HG03432 (cell line): ENCODE measurements at regions not wholly inside any gene's neighbourhood (a gene's known extent, or its start where the extent isn't known, plus 50 kb on each side); places are given as distances from the start of the nearest gene placed in this dataset.

ENCODE experiments used
- ATAC-seq: cut with Tn5 transposase; IDR thresholded peaks from one replicate; pipeline ENCODE4 v1.9.1; 2021; ENCODE audit warnings: mild to moderate bottlenecking, moderate library complexity; ENCODE audit not compliant: unreplicated experiment

DNA sequence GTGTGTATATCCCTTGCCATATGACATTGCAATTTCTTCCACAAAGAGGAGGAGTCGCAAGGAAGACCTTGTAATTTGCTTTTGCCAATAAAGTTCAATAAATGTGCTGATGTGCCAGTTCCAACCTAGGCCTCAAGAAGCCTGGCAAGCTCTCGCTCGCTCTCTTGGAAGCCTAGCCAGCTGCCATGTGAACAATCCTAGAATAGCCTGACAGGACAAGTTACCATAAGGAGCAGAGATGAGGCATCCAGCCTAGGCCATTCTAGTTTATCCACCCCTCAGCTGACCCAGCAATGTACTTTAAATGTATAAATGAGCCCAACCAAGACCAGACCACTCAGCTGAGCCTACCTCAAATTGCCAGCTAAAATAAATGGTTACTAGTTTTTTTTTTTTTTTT lies 145.7 kb upstream of the QRFPR start:
- no peak for ATAC-seq

- no peak for ATAC-seq
Measured at GRCh38 chr4:121519236-121519838, 138.5 kb upstream of the QRFPR start.

GRCh38 chr4:121517241-121517640 lies 136.4 kb upstream of the QRFPR start:
- no peak for ATAC-seq

DNA sequence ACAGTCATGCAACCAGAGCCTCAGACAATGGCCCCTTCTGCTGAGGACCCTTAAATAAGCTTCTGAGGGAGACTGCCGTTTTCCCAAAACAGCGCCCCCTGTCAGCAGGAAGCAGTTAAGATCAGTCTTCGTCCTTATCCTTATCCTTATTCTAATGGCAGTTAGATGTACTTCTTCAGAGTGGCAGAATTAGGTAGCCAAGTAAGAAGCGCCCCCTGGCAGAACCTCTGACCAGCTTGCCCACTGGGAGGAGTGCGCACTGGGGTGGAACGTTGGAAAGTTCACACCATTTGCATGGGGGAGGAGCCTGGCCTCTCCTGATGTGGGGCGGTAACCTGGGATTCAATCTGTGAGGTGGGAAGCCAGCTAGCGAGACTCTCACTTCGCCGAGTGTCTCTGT lies 133.6 kb upstream of the QRFPR start:
- ATAC-seq: no peak

DNA sequence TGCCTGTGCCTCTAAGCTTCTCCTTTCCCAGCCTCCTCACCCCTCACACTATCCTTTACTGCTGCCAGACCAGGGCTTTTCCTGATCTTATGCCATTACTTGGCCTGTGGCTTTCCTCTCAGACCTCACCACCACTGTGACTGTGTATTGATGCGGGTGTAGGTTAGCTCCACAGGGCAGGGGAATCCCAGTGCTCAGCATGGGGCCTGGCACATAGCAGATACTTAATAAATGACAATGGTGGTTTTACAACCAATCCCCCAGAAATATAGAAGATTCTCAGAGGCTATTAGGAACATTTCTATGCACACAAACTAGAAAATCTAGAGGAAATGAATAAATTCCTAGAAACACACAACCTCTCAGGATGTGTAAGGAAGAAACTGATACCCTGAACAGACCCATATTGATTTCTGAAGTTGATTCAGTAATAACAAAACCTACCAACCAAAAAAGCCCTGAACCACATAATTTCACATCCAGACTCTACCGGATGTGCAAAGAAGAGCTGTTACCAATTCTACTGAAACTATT lies 129.6 kb upstream of the QRFPR start:
- ATAC-seq: peak; percentile 89

DNA sequence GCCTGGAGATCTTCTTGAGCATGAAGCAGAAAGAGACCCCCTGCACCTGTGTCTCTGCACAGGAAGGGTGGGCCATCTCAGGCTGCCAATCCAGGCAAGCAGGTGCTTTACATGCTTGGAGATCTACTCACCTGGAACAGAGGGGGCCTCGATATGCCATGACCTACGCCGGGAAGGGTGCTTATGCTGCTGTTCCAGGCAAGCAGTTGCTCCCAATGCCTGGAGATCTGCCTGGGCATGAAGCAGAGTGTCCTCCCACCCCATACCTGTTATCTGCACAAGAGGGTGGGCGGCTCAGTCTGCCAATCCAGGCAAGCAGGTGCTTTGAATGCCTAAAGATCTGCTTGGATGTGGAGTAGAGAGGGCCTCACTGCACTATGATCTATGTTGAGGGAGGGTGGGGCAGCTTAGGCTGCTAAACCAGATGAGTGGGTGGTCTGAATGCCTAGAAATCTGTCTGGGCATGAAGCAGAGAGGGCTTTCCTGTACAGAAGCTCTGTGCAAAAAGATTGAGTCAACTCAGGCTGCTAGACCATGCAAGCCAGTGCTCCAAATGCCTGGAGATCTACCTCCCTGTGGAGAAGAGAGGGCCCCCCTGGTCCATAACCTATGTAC lies 104.5 kb upstream of the QRFPR start:
- ATAC-seq: no peak

GRCh38 chr4:121484633-121485032 lies 103.8 kb upstream of the QRFPR start:
- peak; percentile 95 for ATAC-seq

DNA sequence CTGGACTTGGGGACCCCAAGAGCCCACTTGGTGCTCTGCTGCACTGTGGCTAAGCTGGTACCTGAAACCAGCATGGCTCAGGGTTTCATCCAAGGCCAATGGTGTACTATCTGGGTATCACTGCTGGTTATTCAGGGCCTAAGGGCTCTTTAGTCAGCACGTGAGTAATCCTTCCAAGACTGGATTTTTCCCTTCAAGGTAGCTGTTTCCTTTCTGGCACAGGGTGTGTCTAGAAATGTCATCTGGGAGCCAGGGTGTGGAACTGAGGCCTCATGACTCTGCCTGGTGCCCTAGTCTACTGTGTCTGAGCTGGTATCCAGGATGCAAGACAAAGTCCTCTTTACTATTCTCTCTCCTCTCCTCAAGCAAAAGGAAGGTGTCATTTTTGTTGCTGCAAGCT lies 99.0 kb upstream of the QRFPR start:
- ATAC-seq: no peak

DNA sequence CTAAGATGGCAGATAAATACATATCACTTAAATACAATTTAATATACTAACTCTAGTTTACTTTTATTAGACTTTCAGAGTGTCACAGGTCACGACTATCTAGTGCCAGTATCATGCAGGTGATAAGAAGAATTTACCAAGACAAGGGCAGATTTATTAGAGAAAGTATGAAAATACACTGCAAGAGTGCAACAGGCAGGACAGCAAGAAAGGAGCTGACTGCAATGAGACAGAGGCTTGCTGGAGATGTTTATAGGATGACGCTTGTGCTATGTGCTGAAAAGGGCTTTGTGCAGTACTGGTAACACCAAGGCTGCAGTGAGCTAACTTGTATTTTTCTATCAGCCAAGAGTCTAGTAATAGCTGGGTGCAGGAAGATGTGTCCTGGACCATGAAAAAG lies 96.7 kb upstream of the QRFPR start:
- no peak for ATAC-seq

- ATAC-seq: no peak
Measured at GRCh38 chr4:121477079-121477478, 96.3 kb upstream of the QRFPR start.

- ATAC-seq: peak; percentile 73
Measured at GRCh38 chr4:121472937-121473721, 92.3 kb upstream of the QRFPR start.

- no peak for ATAC-seq
Measured at GRCh38 chr4:121464854-121465253, 84.0 kb upstream of the QRFPR start.

- peak; percentile 92 for ATAC-seq
Measured at GRCh38 chr4:121462660-121463261, 81.9 kb upstream of the QRFPR start.

GRCh38 chr4:121459026-121459425 lies 78.2 kb upstream of the QRFPR start:
- ATAC-seq: no peak

- no peak for ATAC-seq
Measured at GRCh38 chr4:121457278-121457875, 76.6 kb upstream of the QRFPR start.

DNA sequence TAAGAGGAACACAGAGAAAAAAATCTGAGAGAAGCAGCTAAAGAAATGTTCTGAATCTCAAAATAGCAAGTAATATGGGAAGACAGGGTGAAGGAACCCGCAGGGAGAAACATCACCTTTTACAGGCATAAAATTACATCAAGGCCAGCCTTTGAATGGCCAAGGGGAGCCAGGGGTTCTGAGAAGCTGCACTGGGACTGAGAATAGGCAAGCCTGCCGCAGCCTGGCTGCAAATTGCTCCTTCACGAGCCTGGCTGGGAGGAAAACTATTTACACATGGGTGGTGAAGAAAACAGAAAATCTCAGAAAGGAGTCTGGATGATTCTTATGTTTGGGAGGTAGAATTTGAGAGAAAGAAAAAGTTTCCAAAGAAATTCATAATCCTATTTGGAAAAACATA lies 74.5 kb upstream of the QRFPR start:
- no peak for ATAC-seq

GRCh38 chr4:121454251-121454979 lies 73.6 kb upstream of the QRFPR start:
- no peak for ATAC-seq

- ATAC-seq: no peak
Measured at GRCh38 chr4:121451310-121451709, 70.5 kb upstream of the QRFPR start.

DNA sequence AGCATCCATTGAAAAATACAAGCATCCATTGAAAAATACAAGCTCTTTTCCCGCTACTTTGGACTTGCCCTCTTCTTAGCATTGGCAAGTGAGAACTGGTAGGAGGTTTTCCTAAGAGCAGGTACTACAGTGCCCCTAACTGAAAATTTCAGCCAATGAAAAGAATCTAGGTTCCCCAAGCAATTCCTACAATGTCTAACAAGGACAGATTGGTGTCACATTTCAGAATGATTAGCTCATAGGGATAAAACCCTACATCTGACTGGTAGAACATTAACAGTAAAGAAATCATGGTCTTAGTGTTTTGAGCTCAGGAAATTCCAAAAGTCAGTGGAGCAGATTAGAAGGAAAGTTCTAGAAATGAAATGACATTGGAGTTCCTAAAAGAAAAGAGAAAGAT lies 68.6 kb upstream of the QRFPR start:
- ATAC-seq: no peak

GRCh38 chr4:121448231-121448630 lies 67.4 kb upstream of the QRFPR start:
- no peak for ATAC-seq

DNA sequence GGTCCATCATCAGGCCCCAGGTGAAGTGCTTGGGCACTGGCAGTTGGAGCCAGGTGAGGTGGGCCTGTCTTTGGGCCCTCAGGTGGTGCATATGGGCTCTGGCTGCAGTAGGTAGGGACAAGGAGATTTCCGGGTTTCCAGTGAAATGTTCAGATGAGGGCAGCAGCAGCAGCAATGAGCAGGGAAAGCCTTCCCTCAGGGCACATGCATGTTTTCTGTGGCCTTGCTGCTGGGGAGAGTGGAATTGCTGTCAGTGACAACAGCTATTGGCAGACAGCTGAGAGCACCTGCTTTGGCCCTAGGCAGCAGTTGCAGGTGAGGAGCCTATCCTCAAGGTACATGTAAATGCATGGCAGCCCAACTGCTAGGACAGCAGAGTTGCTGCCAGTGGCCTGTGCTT lies 58.9 kb upstream of the QRFPR start:
- no peak for ATAC-seq
